Neural cell (in vitro differentiated cells): ENCODE measurements at regions not wholly inside any gene's neighbourhood (a gene's known extent, or its start where the extent isn't known, plus 50 kb on each side); places are given as distances from the start of the nearest gene placed in this dataset.

Source experiments
- H2AFZ ChIP-seq: fragments of 200-600, 300-800 bp; sonication (generic), shearing (Covaris generic); 2 replicates; pipeline ENCODE4 v1.6.0; 2014; ENCODE audit warnings: low read depth, mild to moderate bottlenecking, antibody characterized with exemption, low read length, moderate library complexity
- H3F3A ChIP-seq: fragments of 200-600 bp; shearing (Covaris generic); 2 replicates; pipeline ENCODE4 v1.6.1; 2016; ENCODE audit warnings: mild to moderate bottlenecking, moderate library complexity, mixed read lengths, antibody characterized with exemption, low read length; ENCODE audit not compliant: insufficient read depth, poor library complexity, severe bottlenecking
- H3K27ac ChIP-seq: fragments of 200-600, 300-800 bp; sonication (generic), shearing (Covaris generic); 2 replicates; pipeline ENCODE4 v1.5.1; 2014; ENCODE audit warnings: mild to moderate bottlenecking, low read length, moderate library complexity
- H3K27me3 ChIP-seq: fragments of 300-800, 200-600 bp; sonication (generic), shearing (Covaris generic); 2 replicates; pipeline ENCODE4 v1.6.0; 2014; ENCODE audit warnings: mild to moderate bottlenecking, low read depth, low read length, moderate library complexity; ENCODE audit not compliant: insufficient read depth
- H3K36me3 ChIP-seq: fragments of 300-800, 200-600 bp; sonication (generic), shearing (Covaris generic); 2 replicates; pipeline ENCODE4 v1.5.1; 2014; ENCODE audit warnings: mild to moderate bottlenecking, antibody characterized with exemption, low read length, moderate library complexity; ENCODE audit not compliant: insufficient read depth
- H3K4me2 ChIP-seq: fragments of 300-800, 200-600 bp; sonication (generic), shearing (Covaris generic); 2 replicates; pipeline ENCODE4 v1.6.0; 2014; ENCODE audit warnings: mild to moderate bottlenecking, low read length
- H3K4me3 ChIP-seq: fragments of 300-800, 200-600 bp; sonication (generic), shearing (Covaris generic); 2 replicates; pipeline ENCODE4 v1.5.1; 2014; ENCODE audit warnings: mild to moderate bottlenecking, low read length, moderate library complexity
- H3K79me2 ChIP-seq: fragments of 200-600 bp; shearing (Covaris generic); replicated peaks from 2 replicates; pipeline ENCODE4 v1.6.0; 2014; ENCODE audit warnings: mild to moderate bottlenecking, low read length, moderate library complexity; ENCODE audit not compliant: insufficient read depth
- H3K9ac ChIP-seq: fragments of 300-800, 200-600 bp; sonication (generic), shearing (Covaris generic); 2 replicates; pipeline ENCODE4 v1.6.1; 2016; ENCODE audit warnings: mild to moderate bottlenecking, low read length, mixed read lengths
- H3K9me2 ChIP-seq: fragments of 200-600 bp; shearing (Covaris generic); 2 replicates; pipeline ENCODE4 v1.6.1; 2016; ENCODE audit warnings: mild to moderate bottlenecking, low read length, mixed read lengths; ENCODE audit not compliant: insufficient read depth
- H3K9me3 ChIP-seq: fragments of 200-600, 300-800 bp; sonication (generic), shearing (Covaris generic); 2 replicates; pipeline ENCODE4 v1.6.1; 2016; ENCODE audit warnings: mild to moderate bottlenecking, mixed run types, low read length, moderate library complexity, mixed read lengths
- H4K20me1 ChIP-seq: fragments of 200-600 bp; shearing (Covaris generic); 2 replicates; pipeline ENCODE4 v1.6.1; 2016; ENCODE audit warnings: mild to moderate bottlenecking, mixed run types; ENCODE audit not compliant: insufficient read depth
- EP300 ChIP-seq: fragments of 450-650 bp; conservative IDR thresholded peaks from 2 replicates; pipeline ENCODE4 v1.6.1; 2014; ENCODE audit warnings: antibody characterized with exemption, mild to moderate bottlenecking, moderate library complexity; ENCODE audit not compliant: poor library complexity, severe bottlenecking
- MXI1 ChIP-seq: fragments of 450-650 bp; conservative IDR thresholded peaks from 2 replicates; pipeline ENCODE4 v1.6.1; 2014; ENCODE audit warnings: antibody characterized with exemption, mild to moderate bottlenecking; ENCODE audit not compliant: poor library complexity, severe bottlenecking
- POLR2AphosphoS5 ChIP-seq: IDR thresholded peaks from 2 replicates; pipeline ENCODE4 v1.6.1; 2012
- RAD21 ChIP-seq: fragments of 450-650 bp; conservative IDR thresholded peaks from 2 replicates; pipeline ENCODE4 v1.6.1; 2014; ENCODE audit warnings: antibody characterized with exemption, mild to moderate bottlenecking, moderate library complexity
- TF ChIP-seq, protein P1 (sequence below): fragments of 450-650 bp; IDR thresholded peaks from 2 replicates; pipeline ENCODE4 v1.5.1; 2014; ENCODE audit warnings: antibody characterized with exemption, mild to moderate bottlenecking, moderate library complexity; ENCODE audit not compliant: poor library complexity, severe bottlenecking

DNA sequence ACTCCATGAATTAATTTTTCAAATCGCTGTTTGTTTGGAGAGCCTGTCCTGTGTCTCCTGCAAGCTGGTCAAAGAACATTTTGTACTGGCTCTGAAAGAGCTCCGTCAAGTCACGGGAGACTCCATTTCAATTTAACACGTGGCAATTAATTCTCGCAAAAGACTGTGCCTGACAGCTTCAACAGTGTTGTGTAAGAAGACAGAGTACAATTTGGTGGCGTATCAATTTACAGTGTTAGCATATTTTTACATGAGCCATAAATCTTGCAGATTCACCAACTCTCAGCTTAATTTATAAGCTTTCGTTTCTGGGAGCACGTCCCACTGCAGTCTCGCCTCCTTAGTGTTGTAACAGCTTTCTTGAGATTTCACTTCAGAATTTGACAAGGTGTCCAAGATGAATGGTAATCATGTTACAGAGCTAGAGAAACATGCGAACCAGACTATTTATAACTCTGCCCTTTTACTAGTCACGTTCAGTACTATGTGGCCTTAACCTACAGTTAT lies 70.8 kb downstream of the RWDD4 start:
- H3K4me3 ChIP-seq: peak overlapping the region; percentile 47

DNA sequence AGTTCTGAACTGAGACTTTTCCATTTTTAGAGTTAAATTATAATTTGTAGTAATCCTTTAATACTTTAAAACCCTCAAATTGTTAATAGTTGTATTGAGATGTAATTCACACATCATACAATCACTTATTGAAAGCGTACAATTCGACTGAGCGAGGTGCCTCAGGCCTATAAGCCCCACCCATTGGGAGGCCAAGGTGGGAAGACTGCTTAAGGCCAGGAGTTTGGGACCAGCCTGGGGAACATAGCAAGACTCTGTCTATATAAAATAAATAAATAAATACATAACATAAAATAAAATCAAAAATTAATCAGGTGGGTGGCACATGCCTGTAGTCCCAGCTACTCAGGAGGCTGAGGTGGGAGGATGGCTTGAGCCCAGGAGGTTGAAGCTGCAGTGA lies 70.3 kb downstream of the RWDD4 start:
- Histone ChIP-seq H3K4me3 (peak overlapping the region; percentile 47), H3K9me2 (no peaks in the 10 kb centered on the region), H3K4me2 (peak overlapping the region; percentile 33), H3F3A (no peaks in the 10 kb centered on the region), H3K27ac (peak overlapping the region; percentile 26), H3K36me3 (no peaks in the 10 kb centered on the region), H3K9me3 (no peaks in the 10 kb centered on the region), H4K20me1 (no peaks in the 10 kb centered on the region), H3K79me2 (no peaks in the 10 kb centered on the region), H3K27me3 (no peaks in the 10 kb centered on the region), H2AFZ (no peak overlapping the region), H3K9ac (peak overlapping the region; percentile 10)
- peak; percentile 6 for TF ChIP-seq EP300
- TF ChIP-seq, protein P1, sequence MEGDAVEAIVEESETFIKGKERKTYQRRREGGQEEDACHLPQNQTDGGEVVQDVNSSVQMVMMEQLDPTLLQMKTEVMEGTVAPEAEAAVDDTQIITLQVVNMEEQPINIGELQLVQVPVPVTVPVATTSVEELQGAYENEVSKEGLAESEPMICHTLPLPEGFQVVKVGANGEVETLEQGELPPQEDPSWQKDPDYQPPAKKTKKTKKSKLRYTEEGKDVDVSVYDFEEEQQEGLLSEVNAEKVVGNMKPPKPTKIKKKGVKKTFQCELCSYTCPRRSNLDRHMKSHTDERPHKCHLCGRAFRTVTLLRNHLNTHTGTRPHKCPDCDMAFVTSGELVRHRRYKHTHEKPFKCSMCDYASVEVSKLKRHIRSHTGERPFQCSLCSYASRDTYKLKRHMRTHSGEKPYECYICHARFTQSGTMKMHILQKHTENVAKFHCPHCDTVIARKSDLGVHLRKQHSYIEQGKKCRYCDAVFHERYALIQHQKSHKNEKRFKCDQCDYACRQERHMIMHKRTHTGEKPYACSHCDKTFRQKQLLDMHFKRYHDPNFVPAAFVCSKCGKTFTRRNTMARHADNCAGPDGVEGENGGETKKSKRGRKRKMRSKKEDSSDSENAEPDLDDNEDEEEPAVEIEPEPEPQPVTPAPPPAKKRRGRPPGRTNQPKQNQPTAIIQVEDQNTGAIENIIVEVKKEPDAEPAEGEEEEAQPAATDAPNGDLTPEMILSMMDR: no peak

More for the DNA sequence above, 70.8 kb downstream of the RWDD4 start:
- TF ChIP-seq POLR2AphosphoS5: peak; percentile 46
- TF ChIP-seq RAD21: no peak
- peak; percentile 79 for TF ChIP-seq EP300
- H2AFZ ChIP-seq: no peak overlapping the region
- H3F3A ChIP-seq: no peaks in the 10 kb centered on the region
- peak overlapping the region; percentile 33 for H3K4me2 ChIP-seq
- no peaks in the 10 kb centered on the region for H3K36me3 ChIP-seq
- H3K27ac ChIP-seq: peak overlapping the region; percentile 26
- H3K79me2 ChIP-seq: no peaks in the 10 kb centered on the region
- no peak overlapping the region for H3K9ac ChIP-seq
- H3K27me3 ChIP-seq: no peaks in the 10 kb centered on the region
- no peaks in the 10 kb centered on the region for H3K9me3 ChIP-seq
- no peaks in the 10 kb centered on the region for H3K9me2 ChIP-seq
- no peaks in the 10 kb centered on the region for H4K20me1 ChIP-seq

DNA sequence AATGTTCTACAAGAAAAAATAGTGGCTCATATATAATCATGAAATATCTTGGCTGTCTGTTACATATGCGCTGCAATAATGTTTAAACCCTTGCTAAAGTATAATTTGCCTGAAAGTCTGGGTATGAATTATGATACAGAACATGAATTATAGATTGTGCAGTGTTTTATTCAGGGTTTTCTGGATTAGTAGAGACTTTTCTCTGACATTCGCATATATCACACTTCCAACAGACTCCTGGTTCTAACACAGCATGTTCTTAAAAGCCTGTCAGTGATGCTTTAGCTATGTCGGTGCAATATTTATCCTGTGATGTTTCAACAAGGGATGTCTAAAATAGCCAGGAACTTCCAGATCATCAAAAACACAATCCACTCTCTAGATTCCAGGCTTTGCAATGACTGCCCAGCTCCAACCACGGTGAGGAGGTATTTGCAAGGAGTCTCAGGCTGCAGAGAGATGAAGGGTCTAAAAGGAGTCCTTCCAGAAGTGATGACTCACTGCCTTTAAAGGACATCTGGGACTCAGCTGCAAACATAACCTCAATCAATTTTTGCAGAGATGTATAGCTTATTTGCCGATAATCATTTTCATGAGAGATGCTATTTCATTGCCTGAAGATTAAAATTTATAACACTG lies 69.4 kb downstream of the RWDD4 start:
- Histone ChIP-seq H3K9ac (no peak overlapping the region), H3F3A (no peaks in the 10 kb centered on the region), H3K9me3 (no peaks in the 10 kb centered on the region), H3K9me2 (no peaks in the 10 kb centered on the region), H4K20me1 (no peaks in the 10 kb centered on the region), H3K27me3 (no peaks in the 10 kb centered on the region), H3K79me2 (no peaks in the 10 kb centered on the region), H3K4me2 (no peak overlapping the region), H3K4me3 (no peak overlapping the region), H3K36me3 (no peaks in the 10 kb centered on the region), H3K27ac (peak overlapping the region; percentile 26), H2AFZ (no peak overlapping the region)
- peak; percentile 11 for TF ChIP-seq POLR2AphosphoS5
- no peak for TF ChIP-seq MXI1
- no peak for TF ChIP-seq EP300
